H1 (cell line): ENCODE measurements at regions not wholly inside any gene's neighbourhood (a gene's known extent, or its start where the extent isn't known, plus 50 kb on each side); places are given as distances from the start of the nearest gene placed in this dataset.

Source experiments
- CTCF ChIA-PET: fragments of 300-600 bp; sonication (Branson Sonifier 250); formaldehyde crosslinking; loops from one replicate; lab custom pipeline; 2021; ENCODE audit not compliant: partially characterized antibody; lab: Charles Lee
- POLR2A ChIA-PET: fragments of 300-600 bp; sonication (Branson Sonifier 250); formaldehyde crosslinking; loops from one replicate; lab custom pipeline; 2021; ENCODE audit warnings: inconsistent platforms; ENCODE audit not compliant: partially characterized antibody; lab: Charles Lee
- DNase-seq, 2 experiments: peaks; one replicate each; pipeline versions ENCODE4 v3.0.0 to v3.0.0-alpha.2; 2010 to 2022; ENCODE audit warnings: low spot score in 2 of 2, low read depth in 1 of 2, mixed read lengths in 1 of 2
- FAIRE-seq: peaks from 2 replicates; lab custom pipeline; 2011; peaks lifted over from hg19 to GRCh38; lab: Jason Lieb, UNC
- H2AFZ ChIP-seq: 2 replicates; pipeline ENCODE4 v1.8.1; 2012; ENCODE audit warnings: low read length, inconsistent platforms
- H2AK5ac ChIP-seq: 2 replicates; pipeline ENCODE4 v1.6.1; 2013; ENCODE audit warnings: low read depth, low read length
- H2BK120ac ChIP-seq: replicated peaks from 2 replicates; pipeline ENCODE3; 2013; ENCODE audit warnings: low read depth, low read length, inconsistent platforms
- H2BK12ac ChIP-seq: 2 replicates; pipeline ENCODE4 v1.6.1; 2013; ENCODE audit warnings: low read depth, low read length
- H2BK15ac ChIP-seq: 2 replicates; pipeline ENCODE4 v1.6.1; 2013; ENCODE audit warnings: low read length
- H2BK20ac ChIP-seq: 2 replicates; pipeline ENCODE4 v1.6.1; 2013; ENCODE audit warnings: low read length
- H2BK5ac ChIP-seq: 2 replicates; pipeline ENCODE4 v1.6.1; 2013; ENCODE audit warnings: low read depth, low read length
- H3K14ac ChIP-seq: 2 replicates; pipeline ENCODE4 v1.6.1; 2013; ENCODE audit warnings: inconsistent platforms; ENCODE audit not compliant: insufficient read length
- H3K18ac ChIP-seq: 2 replicates; pipeline ENCODE4 v1.6.1; 2013; ENCODE audit warnings: low read length; ENCODE audit errors: extremely low read depth
- H3K23ac ChIP-seq: 2 replicates; pipeline ENCODE4 v1.6.1; 2013; ENCODE audit warnings: inconsistent platforms; ENCODE audit not compliant: insufficient read length
- H3K23me2 ChIP-seq: 2 replicates; pipeline ENCODE4 v1.6.1; 2013; ENCODE audit warnings: low read depth, low read length
- H3K27ac ChIP-seq: 2 replicates; pipeline ENCODE4 v1.6.1; 2011; ENCODE audit warnings: low read depth, low read length, inconsistent platforms
- H3K27me3 ChIP-seq, 4 experiments: replicated peaks in 1 of 4; 1 replicate in 1 of 4; 2 replicates in 3 of 4; pipeline versions ENCODE4 v1.6.1 to v1.8.1; 2011 to 2013; ENCODE audit warnings: low read length in 3 of 4, mild to moderate bottlenecking in 3 of 4, inconsistent platforms in 2 of 4, mixed read lengths in 2 of 4, moderate library complexity in 1 of 4; ENCODE audit not compliant: control insufficient read depth in 3 of 4, insufficient read depth in 3 of 4; ENCODE audit errors: extremely low read depth in 1 of 4
- H3K36me3 ChIP-seq, 4 experiments: 2 replicates each; pipeline versions ENCODE4 v1.6.1 to v1.8.1; 2011 to 2013; ENCODE audit warnings: mild to moderate bottlenecking in 4 of 4, low read length in 3 of 4, moderate library complexity in 2 of 4, control low read depth in 1 of 4, inconsistent platforms in 1 of 4; ENCODE audit not compliant: insufficient read depth in 4 of 4, control insufficient read depth in 2 of 4
- H3K4ac ChIP-seq: replicated peaks from 2 replicates; pipeline ENCODE3; 2013; ENCODE audit warnings: low read length, low read depth, mixed read lengths, inconsistent platforms; ENCODE audit not compliant: insufficient read length
- H3K4me1 ChIP-seq, 4 experiments: replicated peaks in 1 of 4; 1 replicate in 1 of 4; 2 replicates in 3 of 4; pipeline versions ENCODE4 v1.6.1 to v1.8.1; 2011 to 2013; ENCODE audit warnings: low read length in 3 of 4, inconsistent platforms in 2 of 4, mixed read lengths in 1 of 4; ENCODE audit not compliant: insufficient read depth in 4 of 4, control insufficient read depth in 3 of 4
- H3K4me2 ChIP-seq, 2 experiments: 2 replicates each; pipeline versions ENCODE4 v1.6.1 to v1.8.1; 2011 to 2013; ENCODE audit warnings: low read depth in 2 of 2, low read length in 2 of 2, control low read depth in 1 of 2, inconsistent platforms in 1 of 2, mild to moderate bottlenecking in 1 of 2; ENCODE audit not compliant: insufficient read depth in 1 of 2
- H3K4me3 ChIP-seq, 4 experiments: fragments of 200-600, 300-600 bp in 1 of 4; sonication (generic), shearing (Covaris generic), sonication (Bioruptor Twin) in 1 of 4; 2 replicates each; pipeline versions ENCODE4 v1.5.1 to v1.8.1; 2011 to 2016; ENCODE audit warnings: low read length in 4 of 4, low read depth in 3 of 4, control low read depth in 2 of 4, inconsistent platforms in 2 of 4, mild to moderate bottlenecking in 2 of 4, mixed read lengths in 1 of 4, moderate library complexity in 1 of 4; ENCODE audit not compliant: insufficient read depth in 2 of 4; ENCODE audit errors: extremely low read depth in 1 of 4
- H3K56ac ChIP-seq: replicated peaks from 2 replicates; pipeline ENCODE3; 2013; ENCODE audit warnings: low read depth, mild to moderate bottlenecking, mixed read lengths, low read length, inconsistent platforms; ENCODE audit not compliant: insufficient read length
- H3K79me1 ChIP-seq: 2 replicates; pipeline ENCODE4 v1.6.1; 2013; ENCODE audit warnings: low read depth, low read length, control low read depth
- H3K79me2 ChIP-seq, 2 experiments: 2 replicates each; pipeline versions ENCODE4 v1.6.1 to v1.8.1; 2012 to 2013; ENCODE audit warnings: low read length in 2 of 2, mild to moderate bottlenecking in 2 of 2, inconsistent platforms in 1 of 2; ENCODE audit not compliant: insufficient read depth in 2 of 2, control insufficient read depth in 1 of 2
- H3K9ac ChIP-seq, 4 experiments: replicated peaks in 1 of 4; 1 replicate in 1 of 4; 2 replicates in 3 of 4; pipeline versions ENCODE4 v1.6.1 to v1.8.1; 2011 to 2013; ENCODE audit warnings: low read depth in 3 of 4, low read length in 3 of 4, control low read depth in 2 of 4, mild to moderate bottlenecking in 2 of 4, moderate library complexity in 2 of 4, inconsistent platforms in 1 of 4; ENCODE audit errors: extremely low read depth in 1 of 4
- H3K9me3 ChIP-seq, 2 experiments: 2 replicates each; pipeline versions ENCODE4 v1.6.1 to v1.8.1; 2012 to 2013; ENCODE audit warnings: mild to moderate bottlenecking in 2 of 2, moderate library complexity in 2 of 2, control low read depth in 1 of 2, inconsistent platforms in 1 of 2, low read depth in 1 of 2, low read length in 1 of 2, mixed read lengths in 1 of 2; ENCODE audit not compliant: insufficient read depth in 2 of 2
- H4K20me1 ChIP-seq, 2 experiments: replicated peaks in 1 of 2; 2 replicates each; pipeline versions ENCODE3 to v1.8.1; 2011 to 2013; ENCODE audit warnings: inconsistent platforms in 2 of 2, low read length in 2 of 2, mild to moderate bottlenecking in 1 of 2; ENCODE audit not compliant: insufficient read depth in 2 of 2, control insufficient read depth in 1 of 2
- H4K5ac ChIP-seq: 2 replicates; pipeline ENCODE4 v1.6.1; 2013; ENCODE audit warnings: low read length, low read depth, mixed read lengths, inconsistent platforms; ENCODE audit not compliant: insufficient read length
- H4K8ac ChIP-seq: 2 replicates; pipeline ENCODE4 v1.8.0; 2013; ENCODE audit warnings: mild to moderate bottlenecking, moderate library complexity, low read length, inconsistent platforms; ENCODE audit not compliant: insufficient read depth; ENCODE audit errors: extremely low read depth
- H4K91ac ChIP-seq: replicated peaks from 2 replicates; pipeline ENCODE3; 2013; ENCODE audit warnings: low read length, mixed read lengths, inconsistent platforms; ENCODE audit not compliant: insufficient read length
- ASH2L ChIP-seq: fragments of 200-600, 300-600 bp; sonication (generic); IDR thresholded peaks from one replicate; pipeline ENCODE4 v1.7.1; 2017; ENCODE audit warnings: low read length
- BCL11A ChIP-seq, 2 experiments: IDR thresholded peaks; one replicate each; pipeline ENCODE4 v1.6.1; 2011; ENCODE audit warnings: low read depth in 2 of 2, low read length in 2 of 2, mild to moderate bottlenecking in 2 of 2
- CHD2 ChIP-seq: IDR thresholded peaks from 2 replicates; pipeline ENCODE4 v1.6.1; 2012; ENCODE audit warnings: low read length, improper control_type of control experiment
- RFX5 ChIP-seq: IDR thresholded peaks from 2 replicates; pipeline ENCODE4 v1.6.1; 2011; ENCODE audit warnings: low read depth, low read length, improper control_type of control experiment, borderline replicate concordance
- RNF2 ChIP-seq: fragments of 200-900, 300-1000 bp; sonication (generic); IDR thresholded peaks from 2 replicates; pipeline ENCODE4 v1.7.1; 2016; ENCODE audit warnings: borderline replicate concordance, low read depth, mild to moderate bottlenecking, antibody characterized with exemption, low read length; ENCODE audit not compliant: poor library complexity, severe bottlenecking; ENCODE audit errors: missing control alignments
- SUZ12 ChIP-seq: fragments of 200-600 bp; sonication (generic); IDR thresholded peaks from 2 replicates; pipeline ENCODE4 v1.6.1; 2012; ENCODE audit warnings: mild to moderate bottlenecking, inconsistent platforms, low read length, moderate library complexity, mixed read lengths
- ZNF274 ChIP-seq: IDR thresholded peaks from 2 replicates; pipeline ENCODE4 v1.7.0; 2012; ENCODE audit warnings: low read length, borderline replicate concordance; ENCODE audit errors: extremely low read depth
- WGBS, 2 experiments: shearing (Covaris generic) in 1 of 2; methylation state at CpG; one replicate each; pipeline versions ENCODE4 v1.1.6 to v1.1.7; 2013 to 2015; ENCODE audit warnings: low lambda C conversion rate in 2 of 2, mixed read lengths in 2 of 2, inconsistent platforms in 1 of 2, low coverage in 1 of 2, missing lambda C conversion rate in 1 of 2; ENCODE audit not compliant: insufficient replicate concordance in 2 of 2, insufficient coverage in 1 of 2, insufficient read length in 1 of 2; ENCODE audit errors: extremely low coverage in 1 of 2, missing lambda C conversion rate in 1 of 2; 5-methylcytosine and 5-hydroxymethylcytosine counted together

GRCh38 chr4:44916411-44916810, 190.1 kb upstream of the GNPDA2 start:
- no peak overlapping the region for H3K9ac ChIP-seq
- no peak for TF ChIP-seq CHD2
- no peak for TF ChIP-seq RNF2
- no peak for TF ChIP-seq BCL11A (IDR thresholded peaks at IDR 0.05; ENCODE audit: low read depth in 2 of 2, low read length in 2 of 2)
- TF ChIP-seq RFX5: no peak
- no peak for TF ChIP-seq ZNF274
- TF ChIP-seq ASH2L: no peak
- no peak for TF ChIP-seq SUZ12
- no peak overlapping the region for H2BK120ac ChIP-seq
- no peak overlapping the region for H2BK20ac ChIP-seq
- no peaks in the 10 kb centered on the region for H3K27me3 ChIP-seq
- WGBS, 2 experiments: 92% methylated on average over 3 of the region's 3 CpGs; no CpG with 5 or more reads in 1 of the 2 experiments
- CTCF ChIA-PET: interaction anchor here (1.2 kb wide), 1 partner anchor 10 kb away, joined by 3 read pairs; no protein-coding TSS in a partner anchor
- no peaks in the 10 kb centered on the region for H3K4me1 ChIP-seq
- H3K79me1 ChIP-seq: no peaks in the 10 kb centered on the region
- POLR2A ChIA-PET: no interaction called here
- DNase-seq (no peak), FAIRE-seq (no peak)
- no peaks in the 10 kb centered on the region for H3K23me2 ChIP-seq
- no peak overlapping the region for H3K4me3 ChIP-seq
- H4K20me1 ChIP-seq: no peaks in the 10 kb centered on the region
- H2BK12ac ChIP-seq: no peak overlapping the region
- no peak overlapping the region for H4K5ac ChIP-seq
- H3K9me3 ChIP-seq: no peaks in the 10 kb centered on the region
- H4K8ac ChIP-seq: no peak overlapping the region
- H3K79me2 ChIP-seq: no peaks in the 10 kb centered on the region
- H4K91ac ChIP-seq: no peak overlapping the region
- H3K36me3 ChIP-seq: no peaks in the 10 kb centered on the region
- H2BK15ac ChIP-seq: no peak overlapping the region
- H2AK5ac ChIP-seq: no peak overlapping the region
- no peak overlapping the region for H3K27ac ChIP-seq
- H3K4ac ChIP-seq: no peak overlapping the region
- H3K4me2 ChIP-seq: no peak overlapping the region
- no peak overlapping the region for H3K56ac ChIP-seq
- H2AFZ ChIP-seq: no peak overlapping the region
- no peak overlapping the region for H3K18ac ChIP-seq
- no peak overlapping the region for H2BK5ac ChIP-seq
- H3K14ac ChIP-seq: no peak overlapping the region
- no peak overlapping the region for H3K23ac ChIP-seq
